Fibroblast of villous mesenchyme (primary cell): ENCODE measurements at regions not wholly inside any gene's neighbourhood (a gene's known extent, or its start where the extent isn't known, plus 50 kb on each side); places are given as distances from the start of the nearest gene placed in this dataset.

Experiments used
- DNase-seq: peaks from one replicate; pipeline ENCODE4 v3.0.0-alpha.2; 2010; ENCODE audit warnings: low read depth
- H3K4me3 ChIP-seq: 2 replicates; pipeline ENCODE4 v1.5.1; 2011; ENCODE audit warnings: low read depth, mild to moderate bottlenecking, low read length
- TF ChIP-seq, protein P1 (sequence below): IDR thresholded peaks from 2 replicates; pipeline ENCODE4 v1.5.1; 2012; ENCODE audit warnings: low read depth, mild to moderate bottlenecking, low read length; ENCODE audit not compliant: insufficient read depth

DNA sequence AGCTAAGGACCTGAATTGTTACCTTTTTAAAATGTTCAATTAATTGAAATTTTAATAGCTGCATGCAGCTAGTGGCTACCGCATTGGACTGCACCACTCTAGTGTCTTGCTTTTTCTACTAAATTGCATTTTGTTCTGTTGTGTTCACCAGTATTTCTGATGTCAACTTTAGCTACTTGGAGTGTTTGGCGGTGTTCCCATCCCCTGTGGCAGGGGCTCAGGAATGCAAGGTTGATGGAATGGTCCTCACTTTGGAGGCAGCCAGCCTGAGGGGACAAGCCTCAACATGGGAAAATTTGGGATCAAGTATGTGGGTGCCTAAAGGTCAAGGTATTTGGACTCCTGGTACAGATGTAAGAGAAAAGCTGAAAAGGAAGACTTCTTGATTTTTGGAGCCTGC is 194.6 kb upstream of the PRNP start:
- no peak overlapping the region for H3K4me3 ChIP-seq
- no peak for DNase-seq
- TF ChIP-seq, protein P1, sequence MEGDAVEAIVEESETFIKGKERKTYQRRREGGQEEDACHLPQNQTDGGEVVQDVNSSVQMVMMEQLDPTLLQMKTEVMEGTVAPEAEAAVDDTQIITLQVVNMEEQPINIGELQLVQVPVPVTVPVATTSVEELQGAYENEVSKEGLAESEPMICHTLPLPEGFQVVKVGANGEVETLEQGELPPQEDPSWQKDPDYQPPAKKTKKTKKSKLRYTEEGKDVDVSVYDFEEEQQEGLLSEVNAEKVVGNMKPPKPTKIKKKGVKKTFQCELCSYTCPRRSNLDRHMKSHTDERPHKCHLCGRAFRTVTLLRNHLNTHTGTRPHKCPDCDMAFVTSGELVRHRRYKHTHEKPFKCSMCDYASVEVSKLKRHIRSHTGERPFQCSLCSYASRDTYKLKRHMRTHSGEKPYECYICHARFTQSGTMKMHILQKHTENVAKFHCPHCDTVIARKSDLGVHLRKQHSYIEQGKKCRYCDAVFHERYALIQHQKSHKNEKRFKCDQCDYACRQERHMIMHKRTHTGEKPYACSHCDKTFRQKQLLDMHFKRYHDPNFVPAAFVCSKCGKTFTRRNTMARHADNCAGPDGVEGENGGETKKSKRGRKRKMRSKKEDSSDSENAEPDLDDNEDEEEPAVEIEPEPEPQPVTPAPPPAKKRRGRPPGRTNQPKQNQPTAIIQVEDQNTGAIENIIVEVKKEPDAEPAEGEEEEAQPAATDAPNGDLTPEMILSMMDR = no peak

DNA sequence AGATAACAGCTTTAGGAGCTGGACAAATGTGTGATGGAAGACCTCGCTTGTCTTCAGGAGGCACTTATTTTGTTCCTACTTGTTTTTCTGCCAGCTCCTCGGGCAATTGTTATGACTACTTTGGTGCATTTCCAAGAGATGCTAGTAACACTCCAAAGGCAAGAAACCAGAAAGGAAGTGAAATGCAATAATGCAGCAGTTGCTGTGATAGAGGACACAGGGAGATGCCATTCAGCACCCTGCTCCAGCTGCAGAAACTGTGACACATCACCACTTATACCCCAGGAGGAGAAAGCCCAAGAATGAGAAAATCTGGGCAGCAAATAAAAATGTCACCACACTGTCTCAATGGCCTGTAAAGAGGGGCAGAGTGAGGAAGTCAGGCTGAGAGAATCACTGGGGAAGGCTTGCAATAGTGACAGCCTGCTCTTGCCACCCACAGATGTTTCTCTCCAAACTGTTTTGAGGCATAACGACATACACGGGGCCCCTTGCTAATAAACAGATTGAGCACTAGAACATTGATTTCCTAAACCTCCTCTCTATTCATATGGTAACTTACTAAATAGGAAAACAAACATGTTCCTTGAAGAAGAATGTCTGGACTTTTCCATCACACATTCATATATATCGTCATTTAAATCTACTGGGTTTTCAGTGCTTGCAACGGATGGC is 195.5 kb upstream of the PRNP start:
- TF ChIP-seq, protein P1 = no peak
- no peak overlapping the region for H3K4me3 ChIP-seq
- peak; percentile 19 for DNase-seq

DNA sequence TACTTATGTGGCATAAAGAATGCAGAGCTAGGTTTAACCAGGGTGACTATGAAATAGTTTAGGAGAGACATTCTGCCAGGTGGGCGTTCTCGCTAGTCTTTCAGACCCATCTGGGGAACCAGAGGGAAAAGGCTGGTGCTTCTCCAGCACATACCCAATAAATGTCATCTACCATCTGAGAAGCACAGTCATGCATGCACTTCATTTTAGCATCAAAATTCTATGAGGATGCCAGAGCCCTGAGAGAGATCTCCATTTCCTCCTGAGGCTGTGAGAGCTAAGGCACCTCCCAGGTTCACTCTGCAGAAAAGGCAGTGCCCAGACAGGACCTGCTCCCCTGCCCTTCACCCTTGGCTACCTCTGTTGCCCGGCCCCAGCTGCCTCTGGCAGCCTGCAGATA is 196.2 kb upstream of the PRNP start:
- TF ChIP-seq, protein P1 = no peak
- DNase-seq = no peak
- no peak overlapping the region for H3K4me3 ChIP-seq

DNA sequence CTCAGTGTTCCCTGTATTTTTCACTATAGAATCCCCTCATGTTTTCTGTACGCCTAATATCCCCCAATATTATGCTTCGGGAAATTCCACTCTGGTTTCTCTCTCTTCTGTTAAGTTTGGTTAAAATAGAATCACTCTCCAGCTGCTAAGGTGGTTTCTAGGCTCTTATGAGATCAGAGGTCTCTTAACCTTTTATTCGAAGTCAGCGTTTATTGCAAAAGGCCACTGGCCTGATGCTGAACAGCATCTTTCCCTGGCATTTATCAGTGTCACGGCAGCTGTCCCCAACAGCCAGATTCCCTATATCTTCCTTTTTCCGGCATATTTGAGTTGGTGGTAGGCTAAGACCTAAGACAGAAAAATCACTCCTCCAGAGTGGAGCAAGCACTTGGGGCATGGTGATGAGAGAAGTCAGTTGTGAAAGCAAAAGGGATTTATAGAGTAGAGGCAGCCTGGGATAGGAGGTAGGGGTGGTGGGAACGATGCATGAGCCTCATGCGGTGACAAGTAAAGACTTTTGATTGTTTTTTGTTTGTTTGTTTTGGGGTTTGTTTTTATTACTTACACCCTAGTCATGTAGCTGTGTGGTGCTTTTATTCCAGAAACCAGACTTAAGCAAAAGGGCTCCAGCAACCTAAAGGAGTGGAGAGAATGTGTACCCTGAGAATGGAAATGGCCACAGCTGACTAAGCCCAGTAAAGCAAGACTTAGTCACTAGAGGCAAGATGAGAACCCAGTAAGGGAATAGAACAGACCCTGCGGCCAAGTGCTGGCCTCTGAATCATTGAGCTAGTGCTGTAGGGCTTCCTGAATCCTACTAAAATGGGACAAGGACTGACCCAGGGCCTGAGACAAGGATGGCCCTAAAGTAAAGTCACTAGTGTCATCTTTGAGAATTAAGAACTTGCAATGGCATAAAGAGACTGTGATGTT is 197.6 kb upstream of the PRNP start:
- H3K4me3 ChIP-seq = no peak overlapping the region
- TF ChIP-seq, protein P1 = no peak
- peak; percentile 47 for DNase-seq

DNA sequence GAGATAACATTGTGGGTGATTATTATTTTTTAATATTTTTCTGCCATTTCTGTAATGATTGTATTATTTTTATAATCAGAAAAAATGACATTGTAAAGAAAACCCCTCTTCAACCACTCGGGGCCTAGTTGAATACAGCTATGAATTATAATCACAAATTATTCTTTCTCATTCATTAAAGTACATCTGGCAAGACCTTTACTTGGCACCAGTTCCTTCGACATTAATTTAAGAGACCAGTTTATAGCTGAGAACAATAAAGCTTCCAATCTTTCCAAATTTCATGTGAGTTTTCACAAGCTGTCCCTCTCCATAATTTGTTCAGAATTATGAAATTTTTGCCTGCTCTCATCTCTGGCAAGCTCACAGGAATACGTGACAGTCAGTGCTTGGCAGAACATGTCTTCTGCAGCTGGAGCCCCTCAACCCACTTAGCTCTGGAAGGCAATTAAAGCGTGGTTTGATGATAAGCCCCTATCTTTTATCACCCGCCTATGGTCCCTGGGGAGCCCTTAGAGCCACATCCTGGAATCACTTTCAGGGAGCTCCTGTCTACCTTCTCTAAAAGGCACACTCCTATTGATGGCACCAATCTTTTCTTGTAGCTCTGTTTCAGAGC is 201.8 kb upstream of the PRNP start:
- TF ChIP-seq, protein P1 = no peak
- no peak for DNase-seq
- no peak overlapping the region for H3K4me3 ChIP-seq

DNA sequence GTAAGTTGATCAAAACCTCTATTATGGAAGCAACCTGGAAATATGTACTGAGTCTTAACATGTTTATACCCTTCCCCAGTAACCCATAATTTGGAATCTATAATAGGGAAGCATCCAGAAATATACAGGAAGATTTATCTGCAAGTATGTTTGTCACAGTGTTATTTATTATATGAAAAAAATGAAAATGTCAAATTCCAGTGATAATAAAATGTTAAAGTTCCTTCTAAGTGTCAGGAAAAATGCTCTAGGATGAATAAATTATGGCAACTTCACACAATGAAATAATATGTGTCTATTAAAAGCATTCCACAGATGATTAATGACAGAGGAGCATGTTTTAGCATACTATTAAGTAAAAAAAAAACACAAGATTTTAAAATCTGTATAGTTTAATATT is 202.3 kb upstream of the PRNP start:
- DNase-seq = no peak
- H3K4me3 ChIP-seq = no peak overlapping the region

More for the DNA sequence above, 202.3 kb upstream of the PRNP start:
- TF ChIP-seq, protein P1 = no peak
